ENCODE measurements at regions not wholly inside any gene's neighbourhood (a gene's known extent, or its start where the extent isn't known, plus 50 kb on each side); places are given as distances from the start of the nearest gene placed in this dataset.
"Not testable (repeated sequence)": the region's sequence is repeated elsewhere in the genome, so short reads cannot be mapped to it uniquely, and the experiment has no call there.

- Histone ChIP-seq H3K27me3 (no peaks in the 10 kb centered on the region), H3K9me3 (no peaks in the 10 kb centered on the region), H3K4me3 (replicated peaks in 1 of 3) (no peak overlapping the region), H3K4me1 (no peaks in the 10 kb centered on the region), H3K27ac (no peak overlapping the region), H3K36me3 (no peaks in the 10 kb centered on the region)
- intact Hi-C loops (cut with DNase I) = no loop called here
- 60 to 67% methylated on average over 7 of the region's 7 CpGs for WGBS, 2 donors
- DNase-seq = no peak
- TF ChIP-seq POLR2A (IDR thresholded peaks at IDR 0.05) = no peak
- TF ChIP-seq CTCF (IDR thresholded peaks at IDR 0.05) = no peak
Measured at GRCh38 chr19:56918682-56919307, 78.3 kb upstream of the PEG3 start.

- TF ChIP-seq CTCF (IDR thresholded peaks at IDR 0.05) (no peak), POLR2A (IDR thresholded peaks at IDR 0.05) (no peak)
- H3K9me3 ChIP-seq = no peaks in the 10 kb centered on the region
- H3K27ac ChIP-seq = no peak overlapping the region
- no peak for DNase-seq
- H3K27me3 ChIP-seq = no peaks in the 10 kb centered on the region
- no peaks in the 10 kb centered on the region for H3K4me1 ChIP-seq
- WGBS, 2 donors = 74 to 76% methylated on average over 17 of the region's 17 CpGs
- H3K36me3 ChIP-seq = no peaks in the 10 kb centered on the region
- intact Hi-C loops (cut with DNase I) = no loop called here
- H3K4me3 ChIP-seq (replicated peaks in 1 of 3) = no peak overlapping the region
Measured at GRCh38 chr19:56919308-56919995, 78.9 kb upstream of the PEG3 start.

- H3K27me3 ChIP-seq; H3K36me3 ChIP-seq; H3K9me3 ChIP-seq; DNase-seq; intact Hi-C loops (cut with DNase I); H3K4me1 ChIP-seq; H3K4me3 ChIP-seq (replicated peaks in 1 of 3); H3K27ac ChIP-seq: not testable (repeated sequence)
- 84 to 87% methylated on average over 5 of the region's 5 CpGs for WGBS, 2 donors
Measured at GRCh38 chr19:56926094-56926493, 85.6 kb upstream of the PEG3 start.

- Histone ChIP-seq H3K27ac (no peak overlapping the region), H3K4me1 (no peaks in the 10 kb centered on the region), H3K36me3 (no peaks in the 10 kb centered on the region), H3K27me3 (no peaks in the 10 kb centered on the region), H3K9me3 (no peaks in the 10 kb centered on the region), H3K4me3 (replicated peaks in 1 of 3) (no peak overlapping the region)
- intact Hi-C loops (cut with DNase I) = no loop called here
- TF ChIP-seq CTCF (IDR thresholded peaks at IDR 0.05) (no peak), POLR2A (IDR thresholded peaks at IDR 0.05) (no peak)
- DNase-seq = no peak
- WGBS, 2 donors = 83 to 85% methylated on average over 6 of the region's 6 CpGs
Measured at GRCh38 chr19:56927294-56927693, 86.8 kb upstream of the PEG3 start.

- TF ChIP-seq POLR2A (IDR thresholded peaks at IDR 0.05) (no peak), CTCF (IDR thresholded peaks at IDR 0.05) (no peak)
- 69 to 75% methylated on average over 7 of the region's 7 CpGs for WGBS, 2 donors
- Histone ChIP-seq H3K9me3 (no peaks in the 10 kb centered on the region), H3K4me3 (replicated peaks in 1 of 3) (no peak overlapping the region), H3K27ac (no peak overlapping the region), H3K27me3 (no peaks in the 10 kb centered on the region), H3K36me3 (no peaks in the 10 kb centered on the region), H3K4me1 (no peaks in the 10 kb centered on the region)
- no peak for DNase-seq
- intact Hi-C loops (cut with DNase I) = no loop called here
Measured at GRCh38 chr19:56927791-56928207, 87.3 kb upstream of the PEG3 start.

Data from thyroid gland (tissue), 4 donors.